ENCODE measurements at regions not wholly inside any gene's neighbourhood (a gene's known extent, or its start where the extent isn't known, plus 50 kb on each side); places are given as distances from the start of the nearest gene placed in this dataset.

DNA sequence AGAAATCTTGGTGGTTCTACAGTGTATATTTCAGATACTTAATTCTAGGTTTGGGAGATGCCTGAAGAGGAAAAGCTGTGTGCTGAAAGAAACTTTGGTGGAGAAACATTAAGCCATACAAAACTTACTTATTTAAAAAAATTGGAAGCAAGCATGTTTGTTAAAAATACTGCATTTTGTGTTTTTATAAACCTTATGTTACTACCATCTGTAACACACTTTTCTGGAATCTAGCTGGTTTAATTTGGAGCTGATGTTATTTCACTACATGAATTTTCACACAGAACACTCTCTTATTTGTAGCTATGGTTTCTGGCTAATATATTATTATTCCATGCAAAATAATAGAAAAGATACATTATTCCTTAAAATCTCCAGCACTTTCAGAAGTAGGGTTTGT, 710.7 kb downstream of the ADGRL2 start:
- no peak for DNase-seq

DNA sequence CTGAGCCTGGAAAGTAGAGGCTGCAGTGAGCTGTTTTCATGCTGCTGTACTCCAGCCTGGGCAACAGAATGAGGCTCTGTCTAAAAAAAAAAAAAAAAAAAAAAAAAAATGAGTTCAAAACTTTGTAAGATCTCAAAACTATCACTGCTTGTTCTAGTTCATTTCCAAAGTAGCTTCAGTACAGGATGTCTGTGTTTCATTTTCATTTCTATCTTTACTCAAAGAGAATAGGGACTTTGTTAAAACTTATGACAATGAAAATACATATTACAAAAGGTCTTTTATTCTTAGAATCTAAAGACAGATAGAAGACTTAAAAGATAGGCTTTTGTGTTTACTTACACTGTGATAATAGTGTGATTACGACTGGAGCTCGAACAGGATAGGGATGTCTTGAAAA, 709.7 kb downstream of the ADGRL2 start:
- no peak for DNase-seq

DNA sequence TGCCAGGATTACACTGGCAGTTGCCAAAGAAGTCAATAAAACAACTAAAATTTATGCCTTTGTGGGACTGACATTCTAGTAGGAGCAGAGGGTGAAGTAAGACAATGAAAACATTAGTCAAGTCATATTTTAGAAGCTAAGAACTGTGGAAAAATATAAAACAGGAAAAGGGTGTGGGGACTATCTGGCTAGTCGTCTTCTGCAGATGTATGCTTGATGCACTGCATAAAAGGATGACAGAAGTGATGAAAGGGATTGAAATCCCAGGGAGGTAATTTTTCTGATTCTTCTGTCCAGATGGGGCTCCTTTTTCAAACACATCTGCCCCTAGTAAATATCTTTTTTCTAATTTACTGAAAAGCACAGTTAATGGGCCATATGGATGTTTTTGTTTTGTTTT, 706.3 kb downstream of the ADGRL2 start:
- no peak for DNase-seq

DNA sequence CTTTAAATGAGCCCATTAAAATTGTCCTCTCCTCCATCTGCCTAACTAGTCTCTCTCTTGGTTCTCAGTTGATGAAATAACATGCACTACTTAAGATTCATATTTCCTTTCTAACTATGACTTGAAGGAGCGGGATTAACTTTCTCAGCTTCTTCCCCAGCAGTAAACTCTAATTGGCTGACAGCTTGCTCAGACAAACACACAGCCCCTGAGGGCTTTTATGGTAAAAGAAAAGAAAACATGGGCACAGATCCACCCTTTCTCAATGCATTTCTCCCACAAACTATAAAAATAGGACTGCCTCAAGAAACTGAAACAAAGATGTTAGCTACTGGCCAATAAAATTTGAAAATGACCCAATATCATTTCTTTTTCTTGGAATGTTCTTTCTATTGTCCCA, 703.1 kb downstream of the ADGRL2 start:
- DNase-seq: no peak

DNA sequence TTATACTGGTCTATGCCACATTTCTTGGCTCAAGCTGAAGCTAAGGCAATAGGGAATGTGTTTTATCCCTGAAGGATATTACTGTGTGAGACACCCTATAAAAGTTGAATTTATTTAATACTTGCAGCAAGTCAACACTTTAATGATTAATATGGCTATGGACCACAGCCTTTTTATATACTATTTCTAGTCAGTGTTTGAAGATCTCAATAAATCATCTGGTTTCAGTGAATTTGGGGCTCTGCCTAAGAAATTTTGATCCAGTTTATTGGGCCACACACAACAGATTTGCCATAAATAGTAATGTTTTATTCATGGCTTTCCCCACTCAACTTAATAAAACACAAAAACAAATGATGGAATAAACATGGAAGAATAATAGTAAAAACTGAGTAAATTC, 698.3 kb downstream of the ADGRL2 start:
- no peak for DNase-seq

DNA sequence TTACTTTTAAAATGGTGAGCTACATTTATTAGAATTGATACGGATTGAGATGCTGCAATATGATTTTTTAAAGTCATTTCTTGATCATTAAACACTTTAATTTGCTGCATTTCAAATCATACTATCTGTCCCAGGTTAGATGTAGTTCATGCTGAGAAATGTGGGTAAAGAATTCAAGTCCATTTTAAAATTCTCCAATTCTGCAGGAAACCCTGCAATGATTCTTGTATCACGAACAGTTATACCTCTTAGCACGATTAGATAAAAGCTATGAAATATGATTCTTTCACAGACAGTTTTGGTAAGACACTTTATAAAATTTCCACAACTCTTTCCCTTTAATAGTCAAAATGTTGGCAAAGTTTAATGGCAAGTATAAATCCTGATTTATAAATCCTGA, 693.4 kb downstream of the ADGRL2 start:
- no peak for DNase-seq

DNA sequence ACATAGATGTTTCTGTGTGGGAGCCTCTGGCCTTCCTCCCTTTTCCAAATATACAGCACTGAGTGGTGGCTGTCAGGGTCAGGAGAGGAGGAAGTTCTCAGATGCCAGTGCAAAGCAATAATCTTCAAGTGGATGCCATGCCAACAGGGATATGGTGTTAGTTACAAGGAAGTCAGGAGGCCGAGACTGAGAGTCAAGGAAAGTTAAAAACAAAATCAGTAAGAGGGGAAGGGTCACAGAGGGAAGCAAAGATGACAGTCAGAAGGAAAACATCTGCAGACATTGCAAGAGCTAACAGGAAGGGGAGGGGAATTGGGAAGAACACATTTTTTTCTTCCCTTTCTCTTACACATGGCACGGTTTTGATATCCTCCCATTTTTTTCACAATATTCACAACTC, 691.4 kb downstream of the ADGRL2 start:
- no peak for DNase-seq

DNA sequence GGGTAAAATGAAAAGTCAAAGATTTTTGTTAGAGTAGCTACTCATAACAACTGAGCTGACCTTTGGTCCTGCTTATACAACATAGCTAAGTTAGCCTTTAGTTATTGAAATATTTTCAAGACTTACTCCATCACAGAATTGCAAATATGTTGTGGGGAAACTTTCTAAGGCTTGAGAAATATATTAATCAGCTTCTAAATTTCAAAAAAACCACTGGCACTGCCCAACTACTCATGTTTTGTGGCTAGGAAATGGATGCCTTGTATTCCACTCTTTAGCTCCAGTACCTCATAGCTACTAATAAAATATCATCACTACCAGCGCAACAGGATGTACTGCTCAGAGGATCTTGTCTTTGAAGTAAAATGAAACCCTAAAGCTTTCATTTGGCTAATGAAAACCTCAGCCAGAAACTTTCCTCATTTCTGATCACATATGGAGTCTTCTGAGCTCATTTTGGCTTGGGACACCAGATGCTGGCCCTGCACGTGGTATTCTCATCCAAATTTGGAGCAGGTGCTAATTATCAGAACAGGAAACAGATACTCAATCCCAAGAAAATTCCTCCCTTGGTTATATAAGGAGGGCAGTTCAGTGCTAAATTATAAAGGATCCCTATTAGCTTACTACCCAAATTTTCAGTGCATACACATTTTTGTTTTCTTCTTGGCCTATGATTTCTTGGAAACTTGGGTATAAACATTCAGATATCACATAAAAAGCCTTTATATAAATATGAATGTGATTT, 690.7 kb downstream of the ADGRL2 start:
- DNase-seq: peak; percentile 12

DNA sequence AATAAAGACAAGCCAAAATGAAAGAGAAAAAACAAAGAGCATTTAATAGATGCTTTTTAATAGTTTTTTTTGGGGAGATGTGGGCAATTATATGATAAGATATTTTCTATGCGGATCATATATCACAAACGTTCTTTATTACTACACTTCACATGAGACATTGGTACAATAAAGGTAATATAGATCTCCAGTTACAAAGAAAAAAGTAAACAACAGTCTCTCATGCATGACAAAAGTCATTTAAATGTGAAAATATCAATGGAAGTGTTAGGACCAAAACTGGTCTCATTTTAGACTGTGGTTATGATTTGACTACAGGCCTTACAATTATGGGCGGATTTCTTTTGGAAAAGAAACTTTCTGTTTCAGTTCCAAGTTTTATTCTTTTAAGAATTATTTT, 687.0 kb downstream of the ADGRL2 start:
- DNase-seq: no peak

DNA sequence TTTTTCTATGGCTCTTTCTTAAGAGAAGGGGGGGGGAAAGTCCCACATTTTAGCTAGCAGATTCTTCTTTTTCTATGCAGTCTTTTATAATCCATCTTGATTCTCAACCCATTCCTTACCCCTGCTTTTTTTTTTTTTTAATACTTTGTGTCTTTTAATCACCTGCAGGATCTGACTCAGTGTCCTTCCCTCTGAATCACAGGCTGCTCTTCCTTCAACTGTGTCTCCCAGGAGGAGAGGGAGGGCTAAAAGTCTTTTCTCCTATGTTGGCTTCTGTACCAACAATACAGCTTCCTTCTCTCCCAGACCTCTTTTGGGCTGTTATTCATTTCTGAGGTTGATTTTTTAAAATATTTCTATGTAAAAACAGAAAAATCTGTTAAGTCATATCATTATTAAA, 686.2 kb downstream of the ADGRL2 start:
- no peak for DNase-seq

DNA sequence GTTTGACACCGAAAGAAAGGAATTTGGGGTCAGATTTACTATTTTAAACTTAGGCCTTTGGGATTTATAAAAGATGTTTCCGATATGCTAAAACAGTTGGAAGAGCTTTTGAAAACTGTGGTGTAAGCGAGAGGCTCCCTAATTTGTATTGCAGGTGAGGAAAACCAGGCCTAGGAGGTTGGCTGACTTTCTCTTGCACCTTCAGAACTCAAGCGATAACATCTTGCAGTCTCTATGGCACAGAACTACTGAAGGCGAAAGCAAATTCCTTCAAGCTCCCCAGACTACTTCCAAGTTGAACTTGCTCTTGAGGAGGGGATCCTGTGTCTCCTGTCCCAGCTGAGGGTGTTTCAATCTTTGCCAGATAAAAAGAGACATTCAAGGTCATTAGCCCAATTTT, 685.7 kb downstream of the ADGRL2 start:
- no peak for DNase-seq

DNA sequence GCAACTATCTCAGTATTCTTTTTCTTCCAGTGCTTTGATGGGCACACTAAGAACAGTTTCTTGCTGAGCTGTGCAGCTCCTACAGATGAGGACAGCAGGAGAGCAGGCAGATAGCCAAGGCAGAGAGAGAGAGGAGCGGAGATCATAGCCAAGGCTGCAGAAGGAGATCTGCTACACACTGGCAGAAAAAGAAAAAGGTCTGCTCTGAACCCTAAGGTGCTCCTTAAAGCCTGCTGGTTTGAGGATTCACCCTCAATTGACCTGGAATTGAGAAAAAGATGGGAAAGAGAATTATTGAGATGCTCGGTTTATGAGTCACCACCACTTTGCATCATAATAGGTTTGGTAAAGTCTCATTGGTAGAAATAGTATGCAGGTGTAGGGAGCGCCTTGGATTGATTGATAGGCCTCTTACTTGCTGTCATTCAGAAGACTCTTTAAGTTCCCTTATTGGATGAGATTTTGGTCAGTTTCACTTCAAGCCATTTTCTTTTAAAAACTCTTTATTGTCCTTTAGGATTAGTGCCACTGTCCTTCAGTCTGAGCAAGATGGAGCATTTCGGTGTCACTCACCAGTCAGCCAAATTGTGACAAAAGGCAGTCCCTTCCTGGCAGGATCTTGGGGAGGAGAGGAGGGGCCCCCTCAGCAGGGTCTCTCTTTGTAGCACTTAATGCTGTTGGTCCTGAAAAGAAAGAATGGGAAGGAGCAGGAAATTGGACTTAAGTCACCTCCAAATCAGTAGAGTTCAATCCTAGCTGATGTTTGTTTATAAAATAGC, 685.0 kb downstream of the ADGRL2 start:
- DNase-seq: peak; percentile 43

DNA sequence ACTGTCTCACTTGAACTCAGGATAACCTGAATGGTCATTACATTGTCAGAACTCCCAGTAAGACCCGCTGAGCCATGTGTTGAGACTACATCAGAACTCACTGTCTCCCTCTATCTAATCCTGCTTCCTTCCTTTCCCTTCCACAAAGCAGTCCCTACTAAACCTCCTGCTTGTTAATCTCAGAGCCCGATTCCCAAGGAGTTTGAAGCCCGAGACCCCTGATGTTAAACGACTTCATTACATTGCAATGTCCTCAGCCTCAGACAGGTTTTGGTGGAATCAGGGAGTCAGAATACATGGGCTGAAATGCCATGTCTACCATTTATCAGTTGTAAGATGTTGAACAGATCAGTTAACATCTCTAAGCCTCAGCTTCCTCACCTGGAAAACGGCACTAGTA, 682.4 kb downstream of the ADGRL2 start:
- no peak for DNase-seq

DNA sequence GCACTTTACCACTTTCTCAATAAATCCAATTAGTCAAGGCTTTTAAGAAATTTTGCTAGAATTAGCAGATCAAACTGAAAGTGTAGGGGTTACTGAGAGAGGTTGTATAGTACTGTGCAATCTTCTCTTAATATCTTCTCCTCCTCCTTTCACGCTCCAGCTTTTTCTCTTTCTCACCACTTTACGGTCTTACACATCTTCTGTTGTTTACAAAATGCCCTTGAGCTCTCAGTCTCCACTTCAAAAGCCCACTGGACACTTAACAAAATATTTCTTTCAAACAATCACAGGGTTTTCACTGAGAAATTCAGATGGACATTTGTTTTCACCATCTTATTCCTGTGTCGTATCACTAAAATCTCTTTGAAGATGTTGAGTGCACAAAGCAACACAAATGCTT, 678.2 kb downstream of the ADGRL2 start:
- no peak for DNase-seq

DNA sequence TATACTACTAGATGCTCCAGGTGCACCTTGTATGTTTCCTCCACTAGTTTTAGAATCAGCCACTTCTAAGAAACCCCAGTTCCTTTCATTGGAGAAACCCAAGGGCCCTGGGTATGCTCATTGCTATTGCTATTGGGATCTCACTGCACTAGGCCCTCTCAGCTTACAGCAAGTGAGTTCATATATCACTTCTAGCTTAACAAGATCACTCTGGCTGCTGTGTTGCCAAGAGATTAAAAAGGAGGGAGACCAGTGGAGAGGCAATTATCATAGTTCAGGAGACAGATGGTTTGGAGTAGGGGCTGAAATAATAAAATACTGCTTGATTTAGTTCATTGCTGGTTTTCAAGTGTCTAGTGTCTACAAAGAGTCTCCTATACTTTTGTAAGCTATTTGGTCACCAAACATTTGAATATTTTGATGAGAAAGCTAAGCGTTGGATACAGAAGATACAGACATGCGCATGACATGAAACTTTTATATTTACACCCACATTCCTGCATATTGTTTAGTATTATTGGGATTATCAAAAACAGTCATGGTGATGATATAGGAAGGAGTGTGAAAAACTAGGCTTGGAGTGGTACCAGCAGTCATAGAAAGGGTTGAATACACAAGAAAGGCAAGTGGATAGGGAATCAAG, 671.9 kb downstream of the ADGRL2 start:
- DNase-seq: no peak

DNA sequence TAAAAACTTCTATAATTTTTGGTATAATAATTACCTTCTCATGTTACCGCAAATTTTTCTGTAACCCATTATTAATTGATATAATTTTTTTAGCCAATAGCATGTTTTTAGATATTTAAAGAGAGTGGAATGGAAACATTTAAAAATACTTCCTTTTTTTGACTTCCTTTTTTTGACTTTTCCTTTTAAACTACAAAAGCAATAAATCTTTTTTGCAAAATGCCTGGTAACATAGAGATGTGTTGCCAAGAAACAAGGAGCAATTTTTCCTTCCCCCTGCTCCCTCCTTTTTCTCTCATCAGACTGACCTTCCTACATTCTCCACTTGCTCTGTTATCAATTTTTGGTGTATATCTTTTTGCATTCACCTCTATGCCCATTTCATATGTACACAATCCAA, 666.2 kb downstream of the ADGRL2 start:
- no peak for DNase-seq

DNA sequence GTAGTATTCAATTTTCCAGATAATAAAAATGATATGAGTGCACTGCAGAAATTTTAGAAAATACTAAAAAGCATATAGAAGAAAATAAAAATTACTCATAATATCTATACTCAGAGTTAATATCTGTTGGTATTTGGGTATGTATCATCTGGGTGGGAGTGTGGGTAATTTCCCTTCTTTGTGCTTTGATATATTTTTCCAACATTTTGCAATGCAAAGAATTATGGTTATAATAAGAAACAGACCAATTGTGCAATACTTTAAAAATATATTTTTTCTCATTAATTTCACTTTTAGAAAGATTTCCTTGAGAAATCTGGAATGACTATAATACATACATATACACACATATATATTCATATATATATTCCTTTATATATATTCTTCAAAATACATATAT, 665.7 kb downstream of the ADGRL2 start:
- no peak for DNase-seq

DNA sequence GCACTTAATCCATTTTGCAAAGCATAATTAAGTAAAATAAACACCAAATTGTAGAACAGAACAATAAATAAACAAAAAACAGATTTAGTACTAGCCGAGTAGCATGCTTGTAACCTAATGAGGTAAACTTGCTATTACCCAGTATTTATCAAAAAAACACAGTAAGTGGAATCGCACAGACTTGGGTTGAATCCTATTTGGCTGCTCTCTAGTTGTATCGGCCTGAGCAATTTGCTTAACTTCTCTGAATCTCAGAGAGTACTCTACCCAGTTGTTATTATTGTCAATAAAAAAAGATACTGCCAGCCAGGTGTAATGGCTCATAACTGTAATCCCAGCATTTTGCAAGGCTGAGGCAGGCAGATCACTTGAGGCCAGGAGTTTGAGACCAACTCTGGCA, 664.3 kb downstream of the ADGRL2 start:
- no peak for DNase-seq

DNA sequence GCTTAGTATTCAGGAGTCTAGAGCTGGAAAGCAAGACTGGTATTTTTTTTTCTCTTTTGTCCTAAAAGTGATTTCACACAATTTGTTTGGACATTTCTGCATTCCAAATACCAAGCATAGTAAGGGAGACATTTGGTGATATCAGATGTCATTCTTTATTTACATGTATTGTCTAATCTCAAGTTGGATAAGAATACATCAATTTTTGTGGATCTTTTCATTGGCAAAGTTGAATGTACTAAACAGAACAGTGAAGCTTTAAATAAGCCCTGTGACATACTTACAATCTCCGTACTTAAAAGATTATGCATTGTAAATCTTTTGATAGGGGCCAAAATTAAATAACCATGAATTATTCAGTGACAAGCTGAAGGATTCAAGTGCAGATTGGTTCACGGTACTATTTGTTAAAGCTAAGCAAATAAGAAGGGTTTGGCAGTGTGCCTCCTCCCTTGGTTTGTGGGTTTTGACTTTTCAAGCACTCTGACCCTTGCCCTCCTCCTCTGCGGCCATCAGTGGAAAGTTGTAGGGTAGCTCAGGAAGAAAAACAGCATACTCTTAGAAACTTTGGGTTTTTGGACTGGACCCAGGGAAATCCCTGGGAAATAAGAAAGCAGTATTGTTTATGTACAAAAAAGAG, 663.7 kb downstream of the ADGRL2 start:
- peak; percentile 10 for DNase-seq

DNA sequence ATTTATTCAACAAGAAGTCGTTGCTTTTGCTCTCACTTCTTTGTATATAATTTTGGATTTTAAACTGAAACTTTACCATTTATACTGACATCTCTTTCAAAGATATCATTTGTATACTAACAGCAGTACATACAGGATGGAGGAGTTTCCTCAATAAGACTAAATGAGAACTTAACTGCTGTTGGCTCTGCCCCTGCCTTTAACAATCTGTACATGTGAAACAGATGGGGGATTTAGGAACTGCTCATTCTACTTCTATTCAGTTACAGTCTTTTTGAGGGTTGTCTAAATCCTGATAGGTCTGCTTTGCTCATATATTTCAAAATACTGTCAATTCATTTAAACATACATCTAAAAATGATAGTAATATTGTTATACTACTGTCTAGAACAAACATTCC, 663.2 kb downstream of the ADGRL2 start:
- no peak for DNase-seq

DNA sequence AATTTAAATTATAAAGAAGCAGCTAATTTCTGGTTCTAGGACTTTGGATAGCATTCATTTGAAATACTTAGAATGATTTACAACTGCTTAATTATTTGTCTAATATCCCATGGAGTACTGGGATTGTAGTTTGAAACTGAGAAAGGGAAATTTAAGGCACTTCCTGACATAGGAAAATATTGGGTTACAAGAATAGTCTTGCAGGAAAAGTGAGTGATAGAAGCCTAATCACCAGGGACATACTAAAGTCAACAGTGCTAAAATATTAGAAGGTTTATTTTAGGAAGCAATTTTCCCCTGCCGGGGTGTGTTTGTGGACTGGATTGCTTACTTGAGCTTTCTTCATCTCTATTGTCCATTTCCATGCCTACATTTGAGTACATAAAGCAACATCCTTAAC, 661.6 kb downstream of the ADGRL2 start:
- DNase-seq: no peak

DNA sequence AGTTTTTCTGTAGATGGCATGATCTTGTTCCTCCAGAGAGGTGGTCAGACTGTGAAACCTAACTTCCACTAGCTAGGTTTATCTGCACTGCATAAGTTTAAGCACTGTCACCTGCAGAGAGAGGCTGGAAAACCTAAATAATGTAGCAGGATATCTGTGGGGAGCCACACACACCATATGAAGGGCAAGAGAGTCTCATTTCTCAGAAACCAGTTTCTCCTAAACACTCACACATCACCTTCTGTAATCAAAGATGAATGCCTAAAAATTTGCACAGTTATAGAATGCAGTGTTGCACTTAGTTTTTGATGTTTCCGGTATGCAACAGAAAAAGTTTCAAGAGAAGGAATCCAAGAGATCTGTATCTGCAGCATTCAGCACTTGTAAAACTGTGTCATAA, 654.6 kb downstream of the ADGRL2 start:
- DNase-seq: no peak

DNA sequence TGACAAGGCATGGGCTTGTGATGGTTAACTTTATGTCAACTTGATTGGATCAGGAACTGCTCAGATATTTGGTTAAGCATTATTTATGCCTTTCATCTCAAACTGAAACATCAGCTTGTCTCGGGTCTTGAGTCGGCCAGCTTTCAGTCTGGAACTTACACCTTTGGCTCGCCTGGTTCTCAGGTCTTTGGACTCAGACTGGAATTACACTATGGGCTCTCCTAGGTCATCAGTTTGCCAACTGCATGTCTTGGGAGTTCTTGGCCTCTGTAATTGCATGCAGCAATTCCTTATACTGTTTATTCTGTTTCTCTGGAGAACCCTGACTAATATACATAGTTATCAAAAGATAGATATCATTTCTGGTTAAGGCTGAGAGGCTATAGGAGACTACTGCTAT, 653.7 kb downstream of the ADGRL2 start:
- DNase-seq: no peak
